CD14-positive monocyte (primary cell): ENCODE measurements at regions not wholly inside any gene's neighbourhood (a gene's known extent, or its start where the extent isn't known, plus 50 kb on each side); places are given as distances from the start of the nearest gene placed in this dataset.

Source experiments
- DNase-seq, 3 donors: peaks; one replicate each; pipeline ENCODE4 v3.0.0-alpha.2; 2011 to 2022
- H2AFZ ChIP-seq: 2 replicates; pipeline ENCODE4 v1.6.0; 2012; ENCODE audit warnings: mild to moderate bottlenecking, low read depth, low read length, inconsistent platforms; ENCODE audit not compliant: insufficient read depth, poor library complexity, severe bottlenecking
- H3K27ac ChIP-seq, 2 donors: 1 replicate in 1 of 2; 2 replicates in 1 of 2; pipeline ENCODE4 v1.5.1; 2012 to 2013; ENCODE audit warnings: low read length in 2 of 2, control low read depth in 1 of 2, inconsistent platforms in 1 of 2, low read depth in 1 of 2, mild to moderate bottlenecking in 1 of 2
- H3K27me3 ChIP-seq, 2 donors: one replicate each; pipeline versions ENCODE4 v1.6.0 to v1.6.1; 2011 to 2013; ENCODE audit warnings: low read length in 2 of 2; ENCODE audit not compliant: control insufficient read depth in 2 of 2, insufficient read depth in 2 of 2
- H3K36me3 ChIP-seq, 2 donors: replicated peaks in 1 of 2; 1 replicate in 1 of 2; 2 replicates in 1 of 2; pipeline versions ENCODE4 v1.5.1 to v1.6.1; 2012 to 2013; ENCODE audit warnings: low read length in 2 of 2, control low read depth in 1 of 2, inconsistent platforms in 1 of 2, mild to moderate bottlenecking in 1 of 2; ENCODE audit not compliant: insufficient read depth in 2 of 2, control insufficient read depth in 1 of 2
- H3K4me1 ChIP-seq, 2 donors: 1 replicate in 1 of 2; 2 replicates in 1 of 2; pipeline versions ENCODE4 v1.5.1 to v1.6.1; 2012 to 2013; ENCODE audit warnings: low read length in 2 of 2, control low read depth in 1 of 2, inconsistent platforms in 1 of 2, mild to moderate bottlenecking in 1 of 2, moderate library complexity in 1 of 2; ENCODE audit not compliant: insufficient read depth in 2 of 2, control insufficient read depth in 1 of 2
- H3K4me2 ChIP-seq: replicated peaks from 2 replicates; pipeline ENCODE3; 2012; ENCODE audit warnings: low read length, moderate library complexity, mild to moderate bottlenecking; ENCODE audit not compliant: poor library complexity, severe bottlenecking; ENCODE audit errors: extremely low read depth
- H3K4me3 ChIP-seq, 3 experiments: fragments of 200-600 bp in 1 of 3; sonication (generic) in 1 of 3; replicated peaks in 1 of 3; 1 replicate in 2 of 3; 2 replicates in 1 of 3; pipeline ENCODE4 v1.5.1; 2011 to 2013; ENCODE audit warnings: low read length in 3 of 3, mild to moderate bottlenecking in 3 of 3, control low read depth in 2 of 3, low read depth in 2 of 3, inconsistent platforms in 1 of 3, moderate library complexity in 1 of 3
- H3K79me2 ChIP-seq: 2 replicates; pipeline ENCODE4 v1.6.0; 2012; ENCODE audit warnings: mild to moderate bottlenecking, control low read depth, inconsistent platforms, low read length, moderate library complexity; ENCODE audit not compliant: insufficient read depth
- H3K9ac ChIP-seq: 2 replicates; pipeline ENCODE4 v1.6.0; 2017; ENCODE audit warnings: low read length, mild to moderate bottlenecking; ENCODE audit not compliant: insufficient read depth, poor library complexity, severe bottlenecking
- H3K9me3 ChIP-seq, 2 donors: replicated peaks in 1 of 2; 1 replicate in 1 of 2; 2 replicates in 1 of 2; pipeline versions ENCODE4 v1.5.1 to v1.6.1; 2012 to 2013; ENCODE audit warnings: low read length in 2 of 2, control low read depth in 1 of 2; ENCODE audit not compliant: control insufficient read depth in 1 of 2, insufficient read depth in 1 of 2
- H4K20me1 ChIP-seq: 2 replicates; pipeline ENCODE4 v1.6.0; 2012; ENCODE audit warnings: mild to moderate bottlenecking, low read length, control low read depth, moderate library complexity; ENCODE audit not compliant: insufficient read depth
- H3K27ac Mint-ChIP-seq, 7 donors: one replicate each; pipeline ENCODE4 v1.8.0; 2020; ENCODE audit warnings: mild to moderate bottlenecking in 7 of 7, mixed read lengths in 7 of 7, moderate library complexity in 6 of 7, inconsistent platforms in 2 of 7
- H3K27me3 Mint-ChIP-seq, 3 donors: one replicate each; pipeline ENCODE4 v1.8.0; 2021 to 2022; ENCODE audit warnings: low read depth in 3 of 3, mild to moderate bottlenecking in 3 of 3, mixed read lengths in 3 of 3, moderate library complexity in 3 of 3, inconsistent platforms in 1 of 3
- H3K36me3 Mint-ChIP-seq, 2 donors: one replicate each; pipeline ENCODE4 v1.8.0; 2020; ENCODE audit warnings: mixed read lengths in 2 of 2, inconsistent platforms in 1 of 2, mild to moderate bottlenecking in 1 of 2
- H3K4me1 Mint-ChIP-seq: one replicate; pipeline ENCODE4 v1.8.0; 2020; ENCODE audit warnings: mild to moderate bottlenecking, mixed read lengths
- H3K4me3 Mint-ChIP-seq, 2 donors: one replicate each; pipeline ENCODE4 v1.8.0; 2020; ENCODE audit warnings: mild to moderate bottlenecking in 2 of 2, mixed read lengths in 2 of 2, moderate library complexity in 1 of 2
- H3K9me3 Mint-ChIP-seq, 7 donors: one replicate each; pipeline ENCODE4 v1.8.0; 2020 to 2022; ENCODE audit warnings: mixed read lengths in 7 of 7, mild to moderate bottlenecking in 6 of 7, moderate library complexity in 6 of 7, inconsistent platforms in 2 of 7
- CTCF ChIP-seq: fragments of 200-600 bp; IDR thresholded peaks from one replicate; pipeline ENCODE4 v1.8.0; 2022; ENCODE audit warnings: antibody characterized with exemption, mild to moderate bottlenecking
- whole genome bisulfite sequencing: methylation state at CpG from one replicate; pipeline ENCODE4 v1.1.5; 2013; ENCODE audit warnings: missing lambda C conversion rate; ENCODE audit not compliant: insufficient coverage; 5-methylcytosine and 5-hydroxymethylcytosine counted together
- intact Hi-C, 2 donors: fragments of 100-400 bp; cut with micrococcal nuclease; formaldehyde crosslinking; loops; one replicate each; pipeline versions ENCODE4 v1.15.0 to v1.15.1; 2023

DNA sequence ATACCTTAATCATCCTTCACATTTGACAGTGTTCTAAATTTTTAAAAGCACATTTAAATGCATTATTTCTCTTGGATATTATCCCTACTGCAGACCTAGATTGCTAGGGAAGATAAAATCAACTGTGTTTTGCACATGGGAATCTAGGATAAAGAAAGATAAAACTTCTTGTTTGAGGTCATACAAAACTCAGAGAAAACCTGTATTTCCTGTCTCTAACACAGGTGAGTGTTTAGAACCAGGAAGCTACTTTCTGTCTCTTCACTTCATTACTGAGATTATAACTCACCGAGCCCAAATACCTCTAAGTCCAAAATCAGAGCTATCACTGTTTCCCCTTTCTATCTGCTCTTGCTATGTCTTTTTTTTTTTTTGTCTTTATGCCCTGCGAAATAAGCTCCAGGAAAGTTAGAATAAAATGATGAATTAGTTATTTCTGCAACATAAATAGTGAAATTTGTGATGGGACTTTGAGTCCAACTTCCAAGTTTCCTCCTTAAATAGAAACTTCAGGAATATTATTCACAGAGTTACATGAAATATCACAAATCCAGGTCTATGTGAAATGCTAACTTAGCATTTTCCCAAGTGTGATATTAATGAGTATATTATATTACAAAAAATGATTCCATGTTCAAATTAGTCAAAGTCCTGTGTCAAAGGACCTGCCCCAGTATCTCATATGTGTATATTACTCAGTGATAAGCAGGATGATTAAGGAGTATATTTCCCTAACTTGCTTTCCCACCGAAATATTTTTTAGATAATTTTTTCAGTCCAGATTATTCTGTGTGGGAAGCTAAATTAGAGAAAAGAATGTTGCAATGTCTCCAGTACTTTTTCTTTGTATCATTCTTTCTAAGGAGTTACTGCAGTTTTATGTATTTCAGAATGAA lies 226.4 kb downstream of the PLA2G4A start:
- Histone ChIP-seq H2AFZ (no peak overlapping the region), H3K4me1 (no peaks in the 10 kb centered on the region)
- WGBS, result no CpG with 5 or more reads among the region's 3 CpGs

GRCh38 chr1:187063271-187063670 lies 234.5 kb downstream of the PLA2G4A start:
- no peak for DNase-seq
- Histone ChIP-seq H3K9me3 (no peaks in the 10 kb centered on the region), H3K27me3 (no peaks in the 10 kb centered on the region), H2AFZ (no peak overlapping the region), H3K36me3 (no peaks in the 10 kb centered on the region), H3K27ac (no peak overlapping the region), H3K4me3 (no peak overlapping the region), H4K20me1 (no peaks in the 10 kb centered on the region), H3K4me2 (no peak overlapping the region), H3K79me2 (no peaks in the 10 kb centered on the region), H3K9ac (no peak overlapping the region), H3K4me1 (no peaks in the 10 kb centered on the region)
- intact Hi-C loops, result no loop called here
- WGBS, result no CpG with 5 or more reads among the region's 2 CpGs
- Mint-ChIP-seq H3K36me3 (no peaks in the 10 kb centered on the region), H3K27me3 (peaks cover 0 to 2% (median 2%) of the 10 kb centered on the region in 3 donors), H3K27ac (no peak overlapping the region), H3K9me3 (peaks cover 0 to 6% (median 0%) of the 10 kb centered on the region in 7 donors), H3K4me1 (no peaks in the 10 kb centered on the region), H3K4me3 (no peak overlapping the region)
- no peak for TF ChIP-seq CTCF

More for the DNA sequence above, 226.4 kb downstream of the PLA2G4A start:
- Mint-ChIP-seq H3K27ac (no peak overlapping the region), H3K4me1 (no peaks in the 10 kb centered on the region), H3K36me3 (no peaks in the 10 kb centered on the region), H3K4me3 (no peak overlapping the region), H3K27me3 (no peaks in the 10 kb centered on the region), H3K9me3 (no peaks in the 10 kb centered on the region)
- no peak overlapping the region for H3K9ac ChIP-seq
- no peak overlapping the region for H3K4me2 ChIP-seq
- no peak overlapping the region for H3K27ac ChIP-seq
- intact Hi-C loops, result no loop called here
- H3K27me3 ChIP-seq, result no peaks in the 10 kb centered on the region
- no peak overlapping the region for H3K4me3 ChIP-seq
- no peaks in the 10 kb centered on the region for H4K20me1 ChIP-seq
- H3K36me3 ChIP-seq, result no peaks in the 10 kb centered on the region
- H3K79me2 ChIP-seq, result no peaks in the 10 kb centered on the region
- TF ChIP-seq CTCF, result no peak
- no peak for DNase-seq
- H3K9me3 ChIP-seq, result no peaks in the 10 kb centered on the region
